Tibial nerve (tissue), 3 donors: ENCODE measurements at regions not wholly inside any gene's neighbourhood (a gene's known extent, or its start where the extent isn't known, plus 50 kb on each side); places are given as distances from the start of the nearest gene placed in this dataset.

Experiments used
- CTCF ChIP-seq, 5 experiments: fragments of 200-600 bp in 3 of 5; fragments of 450-650 bp in 2 of 5; sonication (generic) in 3 of 5; IDR thresholded peaks; one replicate each; pipeline ENCODE4 v1.5.1; 2016 to 2019; ENCODE audit warnings: antibody characterized with exemption in 5 of 5, mild to moderate bottlenecking in 3 of 5, moderate library complexity in 2 of 5
- POLR2A ChIP-seq, 2 donors: fragments of 450-650 bp; IDR thresholded peaks; one replicate each; pipeline ENCODE4 v1.6.1; 2017; ENCODE audit warnings: antibody characterized with exemption in 2 of 2, mild to moderate bottlenecking in 2 of 2, moderate library complexity in 2 of 2

DNA sequence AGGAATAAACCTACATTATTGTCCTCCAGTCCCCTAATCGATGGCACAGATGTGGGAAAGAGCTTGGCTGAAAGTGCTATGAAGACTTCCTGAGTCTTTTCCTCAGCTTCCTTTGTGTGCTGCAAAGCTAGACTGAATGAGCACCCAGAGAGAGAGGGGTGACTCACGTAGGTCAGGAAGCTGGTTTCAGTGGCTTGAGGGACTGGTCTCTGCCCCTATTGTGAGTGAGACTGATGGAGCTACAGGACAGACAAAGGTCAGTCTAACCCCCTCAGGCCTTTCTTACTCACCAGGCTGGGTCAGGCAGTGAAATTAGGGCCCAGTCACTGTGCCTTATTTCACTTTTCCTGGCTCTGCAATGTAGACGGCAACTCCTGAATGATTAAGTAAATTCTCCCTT lies 171.1 kb upstream of the GRB10 start:
- TF ChIP-seq CTCF (IDR thresholded peaks at IDR 0.05) (no peak), POLR2A (IDR thresholded peaks at IDR 0.05) (no peak)
